Activated naive CD8-positive, alpha-beta T cell treated with anti-CD3 and anti-CD28 coated beads, Interleukin-2, amount 10 ng/mL, durations not matched to agents 7 days and 5 days (primary cell): ENCODE measurements at regions not wholly inside any gene's neighbourhood (a gene's known extent, or its start where the extent isn't known, plus 50 kb on each side); places are given as distances from the start of the nearest gene placed in this dataset.

Experiments used
- ATAC-seq: fragments of 150-1000 bp; cut with Tn5 transposase; one replicate; pipeline ENCODE4 v1.10.0; 2021; ENCODE audit warnings: low read depth, moderate library complexity
- POLR2A ChIA-PET: fragments of 350-600 bp; sonication (Branson Sonifier 250); formaldehyde crosslinking; loops from one replicate; lab custom pipeline; 2021; ENCODE audit warnings: antibody characterized with exemption; lab: Charles Lee
- DNase-seq: peaks from one replicate; pipeline ENCODE4 v3.0.0; 2021
- H3K27ac Mint-ChIP-seq: one replicate; pipeline ENCODE4 v1.8.0; 2022; ENCODE audit warnings: mild to moderate bottlenecking, mixed read lengths
- H3K27me3 Mint-ChIP-seq: one replicate; pipeline ENCODE4 v1.8.0; 2022; ENCODE audit warnings: mild to moderate bottlenecking, moderate library complexity, mixed read lengths
- H3K36me3 Mint-ChIP-seq: one replicate; pipeline ENCODE4 v1.8.0; 2021; ENCODE audit warnings: mild to moderate bottlenecking, mixed read lengths
- H3K4me1 Mint-ChIP-seq: one replicate; pipeline ENCODE4 v1.8.0; 2021; ENCODE audit warnings: mixed read lengths
- H3K4me3 Mint-ChIP-seq: one replicate; pipeline ENCODE4 v1.8.0; 2022; ENCODE audit warnings: mild to moderate bottlenecking, moderate library complexity, mixed read lengths
- H3K9me3 Mint-ChIP-seq: one replicate; pipeline ENCODE4 v1.8.0; 2021; ENCODE audit warnings: mixed read lengths

- POLR2A ChIA-PET: no interaction called here
- H3K36me3 Mint-ChIP-seq: no peaks in the 10 kb centered on the region
- DNase-seq (no peak), ATAC-seq (no peak)
- no peak overlapping the region for H3K27ac Mint-ChIP-seq
- no peaks in the 10 kb centered on the region for H3K9me3 Mint-ChIP-seq
- peaks cover 7% of the 10 kb centered on the region for H3K27me3 Mint-ChIP-seq
- no peak overlapping the region for H3K4me3 Mint-ChIP-seq
- peaks cover 2% of the 10 kb centered on the region for H3K4me1 Mint-ChIP-seq
These were observed 150.8 kb upstream of the NR3C1 start for GRCh38 chr5:143554187-143554717.

GRCh38 chr5:143552680-143553079 lies 149.2 kb upstream of the NR3C1 start:
- Mint-ChIP-seq H3K27me3 (peaks cover 7% of the 10 kb centered on the region), H3K36me3 (no peaks in the 10 kb centered on the region), H3K4me1 (no peaks in the 10 kb centered on the region), H3K27ac (no peak overlapping the region), H3K4me3 (no peak overlapping the region), H3K9me3 (no peaks in the 10 kb centered on the region)
- ATAC-seq (no peak), DNase-seq (no peak)
- POLR2A ChIA-PET: no interaction called here

- no peak overlapping the region for H3K27ac Mint-ChIP-seq
- H3K4me3 Mint-ChIP-seq: no peak overlapping the region
- no peaks in the 10 kb centered on the region for H3K4me1 Mint-ChIP-seq
- ATAC-seq: no peak
- peaks cover 7% of the 10 kb centered on the region for H3K27me3 Mint-ChIP-seq
- POLR2A ChIA-PET: no interaction called here
- H3K9me3 Mint-ChIP-seq: peaks cover 2% of the 10 kb centered on the region
- DNase-seq: no peak
- peaks cover 5% of the 10 kb centered on the region for H3K36me3 Mint-ChIP-seq
These were observed 148.3 kb upstream of the NR3C1 start for GRCh38 chr5:143551820-143552251.

GRCh38 chr5:143550986-143551630 lies 147.6 kb upstream of the NR3C1 start:
- Mint-ChIP-seq H3K4me1 (no peaks in the 10 kb centered on the region), H3K4me3 (no peak overlapping the region), H3K36me3 (peaks cover 5% of the 10 kb centered on the region), H3K27ac (no peak overlapping the region), H3K27me3 (peaks cover 7% of the 10 kb centered on the region), H3K9me3 (peaks cover 3% of the 10 kb centered on the region)
- DNase-seq: no peak
- POLR2A ChIA-PET: no interaction called here
- ATAC-seq: no peak

- POLR2A ChIA-PET: no interaction called here
- peaks cover 10% of the 10 kb centered on the region for H3K27me3 Mint-ChIP-seq
- H3K9me3 Mint-ChIP-seq: peaks cover 3% of the 10 kb centered on the region
- no peak overlapping the region for H3K4me3 Mint-ChIP-seq
- ATAC-seq: no peak
- no peak overlapping the region for H3K27ac Mint-ChIP-seq
- no peak for DNase-seq
- H3K36me3 Mint-ChIP-seq: peaks cover 5% of the 10 kb centered on the region
- H3K4me1 Mint-ChIP-seq: no peaks in the 10 kb centered on the region
These were observed 143.9 kb upstream of the NR3C1 start for GRCh38 chr5:143547342-143547741.

GRCh38 chr5:143546394-143546793 lies 142.9 kb upstream of the NR3C1 start:
- POLR2A ChIA-PET: no interaction called here
- no peak for DNase-seq

GRCh38 chr5:143544606-143545005 lies 141.1 kb upstream of the NR3C1 start:
- Mint-ChIP-seq H3K4me3 (no peak overlapping the region), H3K36me3 (peaks cover 5% of the 10 kb centered on the region), H3K27ac (no peak overlapping the region), H3K4me1 (no peaks in the 10 kb centered on the region), H3K27me3 (peaks cover 3% of the 10 kb centered on the region), H3K9me3 (peaks cover 3% of the 10 kb centered on the region)
- ATAC-seq (no peak), DNase-seq (no peak)
- POLR2A ChIA-PET: no interaction called here

More at GRCh38 chr5:143546394-143546793, 142.9 kb upstream of the NR3C1 start:
- H3K4me1 Mint-ChIP-seq: no peaks in the 10 kb centered on the region
- ATAC-seq: no peak
- peaks cover 3% of the 10 kb centered on the region for H3K9me3 Mint-ChIP-seq
- H3K27me3 Mint-ChIP-seq: peaks cover 9% of the 10 kb centered on the region
- no peak overlapping the region for H3K4me3 Mint-ChIP-seq
- H3K36me3 Mint-ChIP-seq: peaks cover 5% of the 10 kb centered on the region
- H3K27ac Mint-ChIP-seq: no peak overlapping the region

- Mint-ChIP-seq H3K27me3 (peaks cover 3% of the 10 kb centered on the region), H3K4me1 (no peaks in the 10 kb centered on the region), H3K9me3 (peaks cover 3% of the 10 kb centered on the region), H3K4me3 (no peak overlapping the region), H3K36me3 (peaks cover 5% of the 10 kb centered on the region), H3K27ac (no peak overlapping the region)
- no peak for DNase-seq
- no peak for ATAC-seq
- POLR2A ChIA-PET: no interaction called here
These were observed 140.1 kb upstream of the NR3C1 start for GRCh38 chr5:143543358-143544255.

GRCh38 chr5:143542798-143543144 lies 139.3 kb upstream of the NR3C1 start:
- H3K4me1 Mint-ChIP-seq: no peaks in the 10 kb centered on the region
- H3K9me3 Mint-ChIP-seq: peaks cover 3% of the 10 kb centered on the region
- peaks cover 5% of the 10 kb centered on the region for H3K36me3 Mint-ChIP-seq
- no peak overlapping the region for H3K27ac Mint-ChIP-seq
- POLR2A ChIA-PET: no interaction called here
- no peak overlapping the region for H3K4me3 Mint-ChIP-seq
- DNase-seq (no peak), ATAC-seq (no peak)
- H3K27me3 Mint-ChIP-seq: peaks cover 3% of the 10 kb centered on the region

GRCh38 chr5:143541943-143542797 lies 138.7 kb upstream of the NR3C1 start:
- DNase-seq: no peak
- no peak for ATAC-seq
- H3K9me3 Mint-ChIP-seq: peaks cover 2% of the 10 kb centered on the region
- no peaks in the 10 kb centered on the region for H3K4me1 Mint-ChIP-seq
- H3K4me3 Mint-ChIP-seq: no peak overlapping the region
- POLR2A ChIA-PET: interaction anchor here (0.5 kb wide), 1 partner anchor 59 kb away, joined by 3 read pairs; no protein-coding TSS in a partner anchor
- H3K27ac Mint-ChIP-seq: no peak overlapping the region
- H3K27me3 Mint-ChIP-seq: peaks cover 3% of the 10 kb centered on the region
- H3K36me3 Mint-ChIP-seq: peaks cover under 1% of the 10 kb centered on the region

GRCh38 chr5:143539742-143540141 lies 136.3 kb upstream of the NR3C1 start:
- ATAC-seq: no peak
- POLR2A ChIA-PET: no interaction called here
- no peaks in the 10 kb centered on the region for H3K36me3 Mint-ChIP-seq

GRCh38 chr5:143537056-143537455 lies 133.6 kb upstream of the NR3C1 start:
- Mint-ChIP-seq H3K9me3 (peaks cover 5% of the 10 kb centered on the region), H3K27me3 (no peaks in the 10 kb centered on the region), H3K36me3 (no peaks in the 10 kb centered on the region), H3K27ac (no peak overlapping the region), H3K4me1 (no peaks in the 10 kb centered on the region), H3K4me3 (no peak overlapping the region)
- POLR2A ChIA-PET: no interaction called here
- DNase-seq (no peak), ATAC-seq (no peak)

More at GRCh38 chr5:143539742-143540141, 136.3 kb upstream of the NR3C1 start:
- no peaks in the 10 kb centered on the region for H3K4me1 Mint-ChIP-seq
- peaks cover 2% of the 10 kb centered on the region for H3K27me3 Mint-ChIP-seq
- H3K27ac Mint-ChIP-seq: no peak overlapping the region
- DNase-seq: no peak
- H3K9me3 Mint-ChIP-seq: peaks cover 3% of the 10 kb centered on the region
- H3K4me3 Mint-ChIP-seq: no peak overlapping the region

GRCh38 chr5:143536364-143536763 lies 132.9 kb upstream of the NR3C1 start:
- peaks cover 5% of the 10 kb centered on the region for H3K9me3 Mint-ChIP-seq
- no peaks in the 10 kb centered on the region for H3K27me3 Mint-ChIP-seq
- ATAC-seq: no peak
- no peak overlapping the region for H3K4me3 Mint-ChIP-seq
- POLR2A ChIA-PET: no interaction called here
- H3K36me3 Mint-ChIP-seq: no peaks in the 10 kb centered on the region
- H3K4me1 Mint-ChIP-seq: no peaks in the 10 kb centered on the region
- DNase-seq: no peak
- H3K27ac Mint-ChIP-seq: no peak overlapping the region
